GM12864 (cell line): ENCODE measurements at regions not wholly inside any gene's neighbourhood (a gene's known extent, or its start where the extent isn't known, plus 50 kb on each side); places are given as distances from the start of the nearest gene placed in this dataset.

Experiments used
- DNase-seq: peaks from one replicate; pipeline ENCODE4 v3.0.0-alpha.2; 2011; ENCODE audit warnings: low read depth
- H3K4me3 ChIP-seq: 2 replicates; pipeline ENCODE4 v1.5.1; 2011; ENCODE audit warnings: mild to moderate bottlenecking, low read depth, low read length, control low read depth
- CTCF ChIP-seq: IDR thresholded peaks from 2 replicates; pipeline ENCODE4 v1.5.1; 2011; ENCODE audit warnings: low read depth, mild to moderate bottlenecking, moderate library complexity, low read length, control low read depth, inconsistent platforms; ENCODE audit errors: missing control alignments

- no peak overlapping the region for H3K4me3 ChIP-seq
- no peak for TF ChIP-seq CTCF
- no peak for DNase-seq
Observed at GRCh38 chr1:194228427-194228826, 1042.0 kb upstream of the B3GALT2 start.

- DNase-seq, result no peak
- H3K4me3 ChIP-seq, result no peak overlapping the region
- no peak for TF ChIP-seq CTCF
Observed at GRCh38 chr1:194227161-194227560, 1040.7 kb upstream of the B3GALT2 start.

- H3K4me3 ChIP-seq, result no peak overlapping the region
- DNase-seq, result no peak
- TF ChIP-seq CTCF, result no peak
Observed at GRCh38 chr1:194225821-194226220, 1039.4 kb upstream of the B3GALT2 start.

- TF ChIP-seq CTCF, result no peak
- no peak overlapping the region for H3K4me3 ChIP-seq
- no peak for DNase-seq
Observed at GRCh38 chr1:194223596-194223995, 1037.2 kb upstream of the B3GALT2 start.

GRCh38 chr1:194215448-194215847 lies 1029.0 kb upstream of the B3GALT2 start:
- H3K4me3 ChIP-seq, result no peak overlapping the region
- no peak for TF ChIP-seq CTCF
- no peak for DNase-seq

DNA sequence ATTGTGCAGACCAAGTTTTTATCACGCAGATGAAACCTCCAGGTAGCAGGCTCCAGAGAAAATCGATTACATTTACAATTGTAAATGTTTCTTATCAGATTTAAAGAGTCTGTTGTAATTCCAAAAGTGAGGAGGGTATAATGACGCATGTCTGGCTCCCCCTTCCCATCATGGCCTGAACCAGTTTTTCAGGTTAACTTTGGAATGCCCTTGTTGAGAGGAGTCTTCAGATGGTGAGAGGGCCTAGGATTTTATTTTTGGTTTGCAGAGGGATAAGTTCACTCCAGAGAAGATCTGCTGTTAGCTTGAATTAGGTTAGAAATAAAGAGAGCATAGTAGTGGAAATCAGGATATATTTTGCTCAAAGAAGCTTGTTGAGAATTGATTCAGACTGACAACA lies 1028.3 kb upstream of the B3GALT2 start:
- no peak for TF ChIP-seq CTCF
- H3K4me3 ChIP-seq, result no peak overlapping the region
- no peak for DNase-seq

DNA sequence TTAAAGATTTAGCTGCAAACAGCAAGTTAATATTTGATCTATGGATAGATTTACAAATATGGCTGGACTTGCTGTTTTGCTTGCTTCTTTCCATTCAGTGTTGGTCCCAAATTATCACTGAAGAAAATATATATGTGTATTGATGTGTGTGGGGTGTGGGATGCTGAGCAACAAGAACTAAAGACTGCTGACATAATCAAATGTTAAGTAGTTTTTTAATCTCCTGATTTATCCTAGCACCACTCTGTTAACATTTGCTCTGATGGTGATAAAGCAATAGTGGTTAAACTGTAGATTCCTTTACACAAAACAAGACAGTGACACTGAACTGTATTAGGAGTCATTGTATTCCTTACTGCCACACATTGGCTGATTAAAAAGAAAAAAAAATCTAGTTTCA lies 1023.5 kb upstream of the B3GALT2 start:
- DNase-seq, result no peak
- H3K4me3 ChIP-seq, result no peak overlapping the region

More for the DNA sequence above, 1023.5 kb upstream of the B3GALT2 start:
- TF ChIP-seq CTCF, result no peak
